ENCODE measurements at regions not wholly inside any gene's neighbourhood (a gene's known extent, or its start where the extent isn't known, plus 50 kb on each side); places are given as distances from the start of the nearest gene placed in this dataset.
A peak's percentile ranks its signal among the peaks of the same experiment; 100 is the strongest.

- DNase-seq (no peak), ATAC-seq (no peak)
- intact Hi-C loops (cut with DNase I, micrococcal nuclease): no loop called here
Observed at GRCh38 chr11:119924017-119924416, 195.0 kb upstream of the NECTIN1 start.

DNA sequence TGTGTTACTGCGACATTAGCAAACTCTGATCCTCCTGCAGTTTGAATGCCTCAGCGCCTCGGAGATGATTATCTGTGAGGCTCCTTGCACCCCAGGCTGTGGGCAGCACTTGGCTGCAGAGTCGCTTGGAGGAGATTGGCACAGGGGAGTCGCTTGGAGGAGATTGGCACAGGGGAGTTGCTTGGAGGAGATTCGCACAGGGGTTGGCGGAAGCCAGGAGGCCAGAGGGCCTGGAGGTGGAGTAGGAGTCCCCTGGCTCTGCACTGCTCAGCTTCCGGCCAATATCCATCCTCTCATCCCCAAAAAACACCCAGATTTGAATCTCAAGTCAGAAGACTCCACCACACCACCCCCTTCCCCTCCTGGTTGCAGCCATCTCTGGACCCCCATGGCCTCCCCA lies 192.6 kb upstream of the NECTIN1 start:
- intact Hi-C loops (cut with DNase I, micrococcal nuclease): no loop called here

GRCh38 chr11:119920666-119921387 lies 191.8 kb upstream of the NECTIN1 start:
- no peak for DNase-seq
- intact Hi-C loops (cut with DNase I, micrococcal nuclease): no loop called here
- no peak for ATAC-seq

More for the DNA sequence above, 192.6 kb upstream of the NECTIN1 start:
- DNase-seq (no peak), ATAC-seq (no peak)

DNA sequence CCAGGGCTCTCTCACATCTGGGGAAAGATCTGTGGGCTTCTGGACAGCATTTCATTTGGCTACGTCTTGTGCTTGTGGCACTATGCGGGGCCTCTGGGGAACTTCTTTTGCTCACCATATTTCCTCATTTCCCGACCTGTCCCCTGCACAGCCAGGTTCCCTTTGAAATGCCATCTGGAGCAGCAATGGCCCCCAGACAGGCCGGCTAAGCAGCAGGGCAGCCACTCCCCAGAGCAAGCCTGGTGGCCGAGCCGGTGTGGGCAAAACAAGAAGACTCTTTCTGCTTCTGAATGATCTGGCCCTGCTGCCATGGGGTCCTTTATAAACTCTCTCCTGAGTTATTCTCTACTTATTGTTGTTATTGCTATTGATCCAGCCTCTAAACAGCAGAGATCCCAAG lies 190.7 kb upstream of the NECTIN1 start:
- DNase-seq (no peak), ATAC-seq (no peak)
- intact Hi-C loops (cut with DNase I, micrococcal nuclease): no loop called here

DNA sequence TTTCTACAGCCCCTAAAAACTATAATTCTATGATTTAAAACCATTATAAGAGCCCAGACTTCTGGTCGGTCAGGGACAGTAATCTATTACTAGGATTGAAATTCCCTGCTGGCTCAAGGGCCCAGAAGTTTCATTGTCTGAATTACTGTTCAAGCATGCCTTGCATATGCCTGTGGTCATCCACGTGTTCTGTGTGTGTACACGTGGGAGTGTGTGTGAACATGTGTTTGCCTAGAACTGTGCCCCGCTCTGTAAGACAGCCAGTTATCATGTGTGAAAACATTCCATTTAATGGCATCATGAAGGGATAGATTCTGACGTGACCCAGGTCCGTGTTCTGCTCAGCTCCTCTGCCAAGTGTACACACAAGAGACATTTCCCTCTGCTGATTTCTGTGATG lies 189.3 kb upstream of the NECTIN1 start:
- intact Hi-C loops (cut with DNase I, micrococcal nuclease): no loop called here
- DNase-seq (no peak), ATAC-seq (no peak)

DNA sequence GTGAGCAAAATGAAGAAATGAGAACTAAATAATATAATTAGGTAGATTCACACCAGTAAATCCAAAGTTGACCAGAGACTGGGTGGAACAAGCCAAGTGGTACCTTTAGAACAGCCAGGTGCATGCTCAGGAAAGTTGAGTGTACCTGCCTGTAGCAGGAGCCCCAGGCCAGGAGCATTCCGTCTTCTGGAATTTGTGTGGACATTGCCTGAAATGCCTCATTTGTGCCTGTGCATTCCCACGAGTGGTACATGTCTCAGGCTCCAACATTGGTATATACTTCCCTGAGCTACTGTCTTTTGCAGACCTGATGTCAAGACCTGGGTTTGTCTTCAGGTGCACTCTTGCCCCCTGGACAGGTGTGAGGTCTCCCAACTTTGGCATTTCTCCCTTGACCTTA lies 187.6 kb upstream of the NECTIN1 start:
- ATAC-seq (no peak), DNase-seq (no peak)
- intact Hi-C loops (cut with DNase I, micrococcal nuclease): no loop called here

- intact Hi-C loops (cut with DNase I, micrococcal nuclease): no loop called here
- DNase-seq (no peak), ATAC-seq (no peak)
Observed at GRCh38 chr11:119912229-119912628, 183.2 kb upstream of the NECTIN1 start.

DNA sequence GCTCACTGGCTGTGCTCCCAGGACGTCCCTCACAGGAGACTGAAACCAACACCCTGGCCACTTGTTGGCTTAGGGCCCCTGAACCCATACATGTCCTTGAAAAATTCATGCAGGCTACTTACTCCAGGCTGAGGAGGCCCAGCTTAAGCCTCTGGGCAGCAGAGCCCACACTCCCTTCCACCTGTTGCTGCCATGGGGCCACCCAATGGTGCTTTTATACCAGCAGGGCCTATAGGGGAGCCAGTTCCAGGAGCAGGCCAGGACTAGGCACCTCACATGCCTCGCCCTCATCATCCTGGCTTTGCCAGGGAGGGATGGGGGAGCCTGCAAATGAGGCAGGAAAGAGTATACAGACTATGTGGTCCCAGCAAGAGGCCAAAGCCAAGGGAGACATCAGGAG lies 181.7 kb upstream of the NECTIN1 start:
- intact Hi-C loops (cut with DNase I, micrococcal nuclease): no loop called here
- ATAC-seq (no peak), DNase-seq (no peak)

- ATAC-seq: peak; percentile 70
- DNase-seq: peak; percentile 72 to 87
- intact Hi-C loops (cut with DNase I, micrococcal nuclease): no loop called here
Observed at GRCh38 chr11:119910051-119910450, 181.1 kb upstream of the NECTIN1 start.

GRCh38 chr11:119909495-119909894 lies 180.5 kb upstream of the NECTIN1 start:
- intact Hi-C loops (cut with DNase I, micrococcal nuclease): no loop called here

GRCh38 chr11:119909077-119909476 lies 180.1 kb upstream of the NECTIN1 start:
- intact Hi-C loops (cut with DNase I, micrococcal nuclease): no loop called here
- ATAC-seq: no peak

More at GRCh38 chr11:119909495-119909894, 180.5 kb upstream of the NECTIN1 start:
- ATAC-seq: no peak
- DNase-seq: no peak

GRCh38 chr11:119908573-119908904 lies 179.5 kb upstream of the NECTIN1 start:
- DNase-seq (no peak), ATAC-seq (peak; percentile 15)
- intact Hi-C loops (cut with DNase I, micrococcal nuclease): no loop called here

More at GRCh38 chr11:119909077-119909476, 180.1 kb upstream of the NECTIN1 start:
- no peak for DNase-seq

- ATAC-seq (peak; percentile 27), DNase-seq (peak; percentile 43 to 57)
- intact Hi-C loops (cut with DNase I, micrococcal nuclease): no loop called here
Observed at GRCh38 chr11:119907878-119908572, 179.0 kb upstream of the NECTIN1 start.

DNA sequence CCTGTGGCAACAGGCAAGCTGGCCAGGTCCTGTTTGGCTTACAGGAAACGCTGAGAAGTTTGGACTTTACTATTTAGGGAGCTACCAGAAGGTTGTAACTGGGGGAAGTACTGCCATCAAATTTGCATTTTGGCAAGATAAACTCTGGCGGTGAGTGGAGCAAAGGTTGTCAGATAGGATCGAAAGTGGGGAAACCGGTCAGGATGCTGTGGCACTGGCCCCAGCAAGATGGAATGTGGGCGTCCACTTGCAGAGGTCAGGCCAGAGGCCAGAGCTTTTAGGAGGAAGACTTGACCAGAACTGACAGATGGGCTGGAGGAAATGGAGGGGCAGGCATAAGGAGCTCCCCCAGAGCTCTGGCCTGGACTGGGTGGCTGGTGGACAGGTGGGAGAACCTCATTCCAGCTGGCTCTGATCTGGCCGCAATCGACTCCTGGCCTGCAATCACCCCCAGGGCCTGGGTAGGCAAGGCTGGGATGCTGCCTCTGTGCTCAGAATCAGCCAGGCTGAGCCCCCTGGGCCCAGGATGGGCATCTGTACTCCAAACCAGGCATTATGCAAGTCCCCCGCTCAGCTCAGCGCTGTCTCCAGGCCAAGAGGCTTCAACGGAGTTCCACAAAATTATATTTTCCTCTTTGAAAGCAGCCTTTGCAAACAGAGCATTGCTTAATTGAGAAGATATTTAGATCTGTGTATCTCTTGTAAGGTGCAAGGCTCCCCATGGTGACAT lies 178.3 kb upstream of the NECTIN1 start:
- DNase-seq (peak; percentile 69 to 82), ATAC-seq (peak; percentile 74)
- intact Hi-C loops (cut with DNase I, micrococcal nuclease): no loop called here

GRCh38 chr11:119906376-119906775 lies 177.4 kb upstream of the NECTIN1 start:
- ATAC-seq: no peak
- no peak for DNase-seq
- intact Hi-C loops (cut with DNase I, micrococcal nuclease): no loop called here

- DNase-seq (peak; percentile 51 to 61), ATAC-seq (peak; percentile 31)
- intact Hi-C loops (cut with DNase I, micrococcal nuclease): no loop called here
Observed at GRCh38 chr11:119905162-119905561, 176.2 kb upstream of the NECTIN1 start.

DNA sequence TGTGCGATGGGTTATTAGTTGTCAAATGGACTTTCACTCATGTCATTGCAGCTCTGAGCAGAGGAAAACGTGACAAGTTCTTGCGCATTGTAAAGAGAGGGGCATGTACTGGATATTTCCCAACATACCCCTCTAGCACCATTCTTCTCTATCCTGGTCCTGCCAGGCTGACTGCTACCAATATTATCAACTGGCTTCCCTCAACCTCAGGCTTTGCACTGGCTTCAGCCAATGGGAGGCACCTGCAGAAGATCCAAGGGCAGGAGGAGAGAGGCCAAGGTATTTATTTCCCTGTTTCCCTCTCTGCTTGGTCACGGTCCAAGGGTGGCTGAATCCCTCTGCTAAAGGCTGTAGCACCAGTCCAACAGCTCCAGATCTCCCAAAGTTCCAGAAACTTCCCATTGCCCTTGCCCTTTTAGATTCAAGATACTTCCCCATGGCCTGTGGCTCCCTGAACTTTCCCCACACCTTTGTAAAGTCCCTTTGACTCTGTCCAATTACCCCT lies 175.6 kb upstream of the NECTIN1 start:
- DNase-seq: peak in 1 of 2 donors; percentile 60
- peak; percentile 39 for ATAC-seq
- intact Hi-C loops (cut with DNase I, micrococcal nuclease): no loop called here

DNA sequence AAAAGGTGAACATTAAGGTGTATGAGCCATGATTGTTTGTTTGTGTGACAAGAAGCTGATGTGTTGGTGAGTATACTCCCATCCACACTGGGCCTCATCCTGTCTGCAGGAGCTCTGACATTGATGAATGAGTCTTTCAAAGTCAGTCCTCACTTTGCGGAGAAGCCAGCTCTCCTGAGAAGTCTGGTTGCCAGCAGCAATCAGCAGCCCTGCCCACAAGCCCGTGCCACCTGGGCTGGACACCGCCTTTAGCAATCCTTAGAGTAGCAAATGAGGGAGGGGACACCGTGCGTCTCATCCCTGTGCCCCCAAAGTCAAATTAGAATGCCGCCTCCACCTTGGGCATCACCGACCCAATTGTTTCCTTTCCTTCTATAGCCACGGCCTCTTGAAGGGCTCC lies 174.8 kb upstream of the NECTIN1 start:
- ATAC-seq (no peak), DNase-seq (no peak)
- intact Hi-C loops (cut with DNase I, micrococcal nuclease): no loop called here

DNA sequence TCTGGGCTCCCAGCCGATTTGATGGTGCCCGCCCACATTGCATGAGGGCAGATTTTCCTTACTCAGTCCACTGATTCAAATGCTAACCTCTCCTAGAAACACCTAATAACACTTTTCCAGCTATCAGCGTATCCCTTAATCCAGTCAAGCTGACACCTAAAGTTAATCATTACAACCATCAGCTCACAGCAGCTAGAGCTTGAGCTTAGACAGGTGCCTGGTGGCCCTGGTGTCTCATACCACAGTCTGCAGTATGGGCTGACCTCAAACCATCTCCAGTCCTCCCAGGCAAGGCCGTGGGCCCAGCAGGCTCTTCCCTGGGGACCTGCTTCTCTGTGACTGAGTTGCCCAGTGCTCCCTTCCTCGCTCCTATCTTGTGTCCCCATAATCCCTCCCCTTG lies 174.4 kb upstream of the NECTIN1 start:
- DNase-seq (no peak), ATAC-seq (no peak)
- intact Hi-C loops (cut with DNase I, micrococcal nuclease): no loop called here

Measured in left colon (tissue), 2 donors.